GM21367 (cell line): ENCODE measurements at regions not wholly inside any gene's neighbourhood (a gene's known extent, or its start where the extent isn't known, plus 50 kb on each side); places are given as distances from the start of the nearest gene placed in this dataset.

Source experiments
- ATAC-seq: cut with Tn5 transposase; IDR thresholded peaks from one replicate; pipeline ENCODE4 v1.9.1; 2021; ENCODE audit not compliant: unreplicated experiment

GRCh38 chr7:46744957-46745706 lies 824.1 kb upstream of the IGFBP3 start:
- no peak for ATAC-seq

GRCh38 chr7:46742601-46743000 lies 821.5 kb upstream of the IGFBP3 start:
- no peak for ATAC-seq

- no peak for ATAC-seq
Observed at GRCh38 chr7:46741938-46742540, 821.0 kb upstream of the IGFBP3 start.

GRCh38 chr7:46741181-46741580 lies 820.1 kb upstream of the IGFBP3 start:
- ATAC-seq = no peak

GRCh38 chr7:46739518-46740234 lies 818.6 kb upstream of the IGFBP3 start:
- no peak for ATAC-seq

- no peak for ATAC-seq
Observed at GRCh38 chr7:46738796-46739195, 817.7 kb upstream of the IGFBP3 start.

- no peak for ATAC-seq
Observed at GRCh38 chr7:46738165-46738564, 817.1 kb upstream of the IGFBP3 start.

GRCh38 chr7:46725838-46726237 lies 804.8 kb upstream of the IGFBP3 start:
- no peak for ATAC-seq

- no peak for ATAC-seq
Observed at GRCh38 chr7:46725136-46725535, 804.1 kb upstream of the IGFBP3 start.

- no peak for ATAC-seq
Observed at GRCh38 chr7:46723742-46724141, 802.7 kb upstream of the IGFBP3 start.

- ATAC-seq = no peak
Observed at GRCh38 chr7:46723003-46723402, 801.9 kb upstream of the IGFBP3 start.

- no peak for ATAC-seq
Observed at GRCh38 chr7:46720761-46721160, 799.7 kb upstream of the IGFBP3 start.

- no peak for ATAC-seq
Observed at GRCh38 chr7:46719616-46720015, 798.5 kb upstream of the IGFBP3 start.

- no peak for ATAC-seq
Observed at GRCh38 chr7:46716926-46717325, 795.9 kb upstream of the IGFBP3 start.

- no peak for ATAC-seq
Observed at GRCh38 chr7:46715579-46715978, 794.5 kb upstream of the IGFBP3 start.

- no peak for ATAC-seq
Observed at GRCh38 chr7:46714904-46715303, 793.8 kb upstream of the IGFBP3 start.

GRCh38 chr7:46713868-46714596 lies 793.0 kb upstream of the IGFBP3 start:
- no peak for ATAC-seq

GRCh38 chr7:46710927-46711326 lies 789.9 kb upstream of the IGFBP3 start:
- ATAC-seq = no peak

- ATAC-seq = no peak
Observed at GRCh38 chr7:46707973-46708372, 786.9 kb upstream of the IGFBP3 start.

- ATAC-seq = no peak
Observed at GRCh38 chr7:46705386-46706255, 784.5 kb upstream of the IGFBP3 start.

GRCh38 chr7:46696741-46697140 lies 775.7 kb upstream of the IGFBP3 start:
- no peak for ATAC-seq
